Skeletal muscle satellite cell (primary cell): ENCODE measurements at regions not wholly inside any gene's neighbourhood (a gene's known extent, or its start where the extent isn't known, plus 50 kb on each side); places are given as distances from the start of the nearest gene placed in this dataset.

Experiments used
- H3K27me3 ChIP-seq: 2 replicates; pipeline ENCODE4 v1.7.0; 2013; ENCODE audit warnings: low read length; ENCODE audit not compliant: control insufficient read depth, insufficient read depth
- H3K36me3 ChIP-seq: 2 replicates; pipeline ENCODE4 v1.7.0; 2013; ENCODE audit warnings: mild to moderate bottlenecking, control low read depth, low read length; ENCODE audit not compliant: insufficient read depth
- H3K4me1 ChIP-seq: 2 replicates; pipeline ENCODE4 v1.7.0; 2013; ENCODE audit warnings: low read length; ENCODE audit not compliant: control insufficient read depth, insufficient read depth
- H3K4me2 ChIP-seq: 2 replicates; pipeline ENCODE4 v1.7.0; 2013; ENCODE audit warnings: mild to moderate bottlenecking, low read length
- H3K4me3 ChIP-seq: 2 replicates; pipeline ENCODE4 v1.7.0; 2013; ENCODE audit warnings: low read length
- H3K9ac ChIP-seq: 2 replicates; pipeline ENCODE4 v1.7.0; 2013; ENCODE audit warnings: mild to moderate bottlenecking, low read depth, low read length, moderate library complexity
- H3K9me3 ChIP-seq: replicated peaks from 2 replicates; pipeline ENCODE4 v1.7.0; 2013; ENCODE audit warnings: mild to moderate bottlenecking, control low read depth, low read length

DNA sequence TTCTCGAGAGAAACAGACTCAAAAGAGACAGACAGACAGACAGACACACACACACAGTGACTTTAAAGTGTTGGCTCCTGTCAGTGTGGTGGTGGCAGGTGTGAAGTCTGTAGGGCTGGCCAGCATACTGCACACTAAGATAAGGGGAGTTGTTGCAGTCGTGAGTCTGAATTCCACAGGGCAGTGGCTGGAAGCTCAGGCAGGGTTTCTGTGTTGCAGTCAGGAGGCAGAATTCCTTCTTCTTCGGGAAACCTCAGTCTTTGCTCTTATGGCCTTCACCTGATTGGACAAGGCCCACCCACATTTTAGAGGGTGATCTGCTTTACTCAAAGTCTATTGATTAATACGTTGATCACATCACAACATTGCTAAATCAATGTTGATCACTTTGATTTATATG, 478.4 kb upstream of the HS6ST1 start:
- H3K4me1 ChIP-seq = no peaks in the 10 kb centered on the region
- H3K4me3 ChIP-seq = no peak overlapping the region
- peaks cover 31% of the 10 kb centered on the region for H3K9me3 ChIP-seq
- no peak overlapping the region for H3K4me2 ChIP-seq
- H3K36me3 ChIP-seq = no peaks in the 10 kb centered on the region
- no peak overlapping the region for H3K9ac ChIP-seq
- H3K27me3 ChIP-seq = no peaks in the 10 kb centered on the region

DNA sequence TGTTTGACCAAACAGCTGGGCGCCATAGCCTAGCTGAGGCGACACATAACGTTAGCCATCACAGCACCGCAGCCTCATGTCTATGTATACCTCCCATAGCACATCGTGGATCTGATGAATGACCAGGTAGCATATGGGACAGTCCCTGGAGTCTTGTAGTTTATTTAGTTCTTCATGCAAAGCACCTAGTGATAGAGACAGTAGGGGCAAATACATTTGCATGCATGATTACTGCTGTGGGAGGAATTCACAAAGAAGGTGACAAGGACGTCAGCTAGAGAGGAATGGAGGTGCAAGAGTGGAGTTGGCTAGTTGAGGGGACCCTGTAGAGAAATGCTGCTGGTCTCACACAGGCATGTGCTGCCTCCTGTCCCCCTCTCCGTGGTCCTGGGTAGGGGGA, 478.9 kb upstream of the HS6ST1 start:
- Histone ChIP-seq H3K27me3 (no peaks in the 10 kb centered on the region), H3K4me1 (no peaks in the 10 kb centered on the region)

DNA sequence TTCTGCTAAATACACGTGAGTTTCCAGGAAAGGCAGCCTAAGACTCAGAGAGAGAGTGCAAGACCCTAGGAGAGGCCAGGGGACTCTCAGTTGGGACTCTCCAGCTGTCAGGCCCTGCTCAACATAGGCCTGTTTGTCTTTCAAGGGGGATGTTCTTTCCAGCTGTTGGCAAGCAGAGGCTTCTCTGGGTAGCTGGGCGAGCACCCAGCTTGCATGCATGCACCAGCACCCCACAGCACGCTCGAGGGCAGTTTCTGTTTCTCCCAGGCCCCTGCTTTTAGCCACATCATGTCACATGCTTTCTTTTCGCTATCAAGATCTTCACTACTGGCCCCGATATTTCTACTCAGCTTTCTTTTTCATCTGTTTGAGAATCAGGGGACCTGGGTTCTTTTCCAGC, 479.3 kb upstream of the HS6ST1 start:
- H3K9ac ChIP-seq = no peak overlapping the region

More for the DNA sequence above, 478.9 kb upstream of the HS6ST1 start:
- Histone ChIP-seq H3K9ac (no peak overlapping the region), H3K9me3 (peaks cover 31% of the 10 kb centered on the region), H3K4me3 (no peak overlapping the region), H3K4me2 (no peak overlapping the region), H3K36me3 (no peaks in the 10 kb centered on the region)

DNA sequence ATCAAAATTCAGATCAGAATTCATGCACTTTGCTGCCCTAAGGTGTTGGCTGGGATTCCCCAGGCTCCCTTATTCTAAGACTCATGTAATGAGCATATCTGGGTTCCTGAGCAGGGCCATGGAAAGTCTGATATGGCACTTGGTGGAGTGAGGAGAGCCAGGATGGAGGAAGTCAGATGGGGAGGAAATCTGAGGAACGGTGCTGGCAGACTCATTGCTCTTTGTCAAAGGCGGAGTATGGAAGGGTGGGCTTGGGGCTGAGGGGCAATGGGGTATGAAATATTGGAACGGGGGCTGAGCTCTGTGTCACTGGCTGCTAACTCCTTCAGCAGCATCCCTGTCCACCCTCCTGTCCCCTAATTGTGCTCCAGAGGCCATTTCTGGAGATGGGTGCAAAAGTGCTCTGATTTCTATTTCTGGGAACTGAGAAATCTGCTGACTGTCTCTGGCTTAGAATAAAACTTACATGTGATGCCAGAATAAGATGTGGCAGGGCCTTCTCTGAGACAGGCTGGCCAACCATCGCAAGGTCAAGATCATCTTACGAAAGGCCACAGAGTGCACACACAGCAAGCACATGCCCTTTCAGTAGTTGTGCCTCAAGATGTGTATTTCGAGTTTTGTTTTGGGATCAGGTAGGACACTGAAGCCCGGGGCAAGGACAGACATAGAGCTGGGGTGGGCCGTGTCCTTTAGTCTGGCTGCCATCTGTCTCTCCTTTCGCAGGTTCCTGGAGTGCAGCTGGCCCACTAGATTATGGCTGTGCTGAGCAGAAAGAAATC, 480.0 kb upstream of the HS6ST1 start:
- Histone ChIP-seq H3K4me3 (no peak overlapping the region), H3K9ac (no peak overlapping the region), H3K4me2 (no peak overlapping the region), H3K9me3 (peaks cover 25% of the 10 kb centered on the region), H3K27me3 (no peaks in the 10 kb centered on the region), H3K36me3 (no peaks in the 10 kb centered on the region), H3K4me1 (no peaks in the 10 kb centered on the region)

More for the DNA sequence above, 479.3 kb upstream of the HS6ST1 start:
- H3K4me3 ChIP-seq = no peak overlapping the region
- peaks cover 31% of the 10 kb centered on the region for H3K9me3 ChIP-seq
- no peak overlapping the region for H3K4me2 ChIP-seq
- H3K27me3 ChIP-seq = no peaks in the 10 kb centered on the region
- H3K4me1 ChIP-seq = no peaks in the 10 kb centered on the region
- H3K36me3 ChIP-seq = no peaks in the 10 kb centered on the region

DNA sequence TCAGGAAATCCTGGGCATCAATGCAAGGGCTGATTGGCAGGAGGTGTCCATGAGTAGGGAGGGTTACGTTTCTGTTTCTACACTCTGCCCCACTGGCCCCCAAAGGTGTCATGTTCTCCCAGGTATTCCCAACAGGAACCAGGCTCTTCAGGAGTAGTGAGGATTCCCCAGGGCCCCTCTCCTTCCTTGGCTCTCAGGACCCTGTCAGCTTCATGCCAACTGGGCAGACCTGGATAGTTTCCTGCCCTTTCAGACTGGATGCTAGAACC, 480.6 kb upstream of the HS6ST1 start:
- no peaks in the 10 kb centered on the region for H3K4me1 ChIP-seq
- H3K4me2 ChIP-seq = no peak overlapping the region
- H3K9me3 ChIP-seq = peaks cover 24% of the 10 kb centered on the region
- H3K36me3 ChIP-seq = no peaks in the 10 kb centered on the region
- H3K27me3 ChIP-seq = no peaks in the 10 kb centered on the region
- H3K9ac ChIP-seq = no peak overlapping the region
- no peak overlapping the region for H3K4me3 ChIP-seq

DNA sequence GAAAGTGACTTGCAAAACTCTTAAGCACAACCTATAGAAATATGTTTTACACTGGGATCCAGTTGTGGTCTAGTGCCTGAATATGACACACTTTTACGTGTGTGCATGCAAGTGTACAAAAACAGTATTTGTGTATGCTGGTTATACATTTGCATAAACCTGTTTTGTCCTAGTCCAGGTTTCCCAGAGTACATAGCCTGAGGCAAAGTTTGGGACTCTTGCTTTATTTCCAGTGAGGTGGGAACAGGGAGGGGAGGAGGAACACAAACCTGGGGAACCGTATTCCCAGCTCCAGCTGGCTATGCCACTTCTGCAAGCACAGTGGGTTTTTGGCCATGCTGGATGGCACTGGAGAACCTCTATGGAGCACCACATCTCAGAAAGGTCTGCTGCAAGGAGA, 481.1 kb upstream of the HS6ST1 start:
- Histone ChIP-seq H3K9me3 (peaks cover 23% of the 10 kb centered on the region), H3K36me3 (no peaks in the 10 kb centered on the region), H3K4me3 (no peak overlapping the region), H3K4me1 (no peaks in the 10 kb centered on the region), H3K9ac (no peak overlapping the region), H3K4me2 (no peak overlapping the region), H3K27me3 (no peaks in the 10 kb centered on the region)

DNA sequence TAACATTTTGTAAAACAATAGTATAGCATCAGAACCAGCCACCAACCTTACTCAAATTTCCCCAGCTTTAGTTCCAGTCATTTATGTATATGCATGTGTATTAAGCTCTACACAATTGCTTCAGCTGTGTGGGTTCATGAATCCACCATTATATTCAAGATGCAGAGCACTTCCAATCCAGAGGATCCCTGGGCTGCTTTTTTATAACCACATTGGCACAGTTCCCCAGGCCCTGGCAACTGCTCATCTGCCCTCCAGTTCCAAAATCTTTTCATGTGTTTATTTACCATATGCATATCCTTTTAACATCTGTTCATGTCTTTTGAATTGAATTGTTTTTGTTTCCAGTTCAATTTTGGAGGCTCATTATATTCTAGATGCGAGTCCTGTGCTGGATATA, 482.9 kb upstream of the HS6ST1 start:
- Histone ChIP-seq H3K9ac (no peak overlapping the region), H3K4me2 (no peak overlapping the region), H3K36me3 (no peaks in the 10 kb centered on the region), H3K4me3 (no peak overlapping the region), H3K4me1 (no peaks in the 10 kb centered on the region), H3K27me3 (no peaks in the 10 kb centered on the region), H3K9me3 (peaks cover 18% of the 10 kb centered on the region)

DNA sequence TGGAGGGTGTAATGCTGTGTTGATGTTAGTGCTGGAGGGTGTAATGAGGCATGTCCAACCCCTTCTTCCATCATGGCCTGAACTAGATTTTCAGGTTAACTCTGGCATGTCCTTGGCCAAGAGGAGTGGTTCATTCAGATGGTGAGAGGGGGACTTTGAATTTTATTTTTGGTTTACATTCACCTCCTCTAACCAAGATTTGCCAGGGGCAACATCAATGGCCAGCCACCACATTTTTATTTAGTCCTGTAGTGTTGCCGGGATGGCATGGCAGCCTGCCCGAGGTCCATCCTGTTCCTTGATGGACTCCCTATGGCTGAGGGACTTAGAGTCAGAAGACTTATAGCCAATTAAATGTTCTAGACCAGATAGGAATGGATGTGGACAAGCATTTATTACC, 484.6 kb upstream of the HS6ST1 start:
- H3K9me3 ChIP-seq = peaks cover 8% of the 10 kb centered on the region
- H3K36me3 ChIP-seq = no peaks in the 10 kb centered on the region
- no peaks in the 10 kb centered on the region for H3K4me1 ChIP-seq
- no peaks in the 10 kb centered on the region for H3K27me3 ChIP-seq
- no peak overlapping the region for H3K4me3 ChIP-seq
- no peak overlapping the region for H3K4me2 ChIP-seq
- no peak overlapping the region for H3K9ac ChIP-seq

DNA sequence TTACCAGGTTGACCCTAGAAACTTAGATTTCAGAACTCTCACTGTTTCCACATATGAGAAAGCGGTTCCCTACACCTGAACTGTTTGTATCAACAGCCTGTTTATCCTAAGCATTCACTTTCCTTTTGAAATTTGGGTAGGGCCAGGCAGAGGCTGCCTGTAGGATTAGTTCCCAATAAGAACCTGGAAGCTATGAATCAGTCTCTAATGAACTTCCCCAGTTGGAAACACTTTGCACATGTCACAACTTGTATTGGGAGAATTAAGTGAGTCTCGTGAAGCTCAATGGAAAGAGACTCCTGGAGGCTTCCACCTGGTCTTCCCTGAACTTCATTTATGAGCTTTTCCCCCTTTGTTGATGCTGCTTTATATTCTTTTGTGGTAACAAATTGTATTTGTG, 486.6 kb upstream of the HS6ST1 start:
- Histone ChIP-seq H3K4me1 (no peaks in the 10 kb centered on the region), H3K9ac (no peak overlapping the region), H3K27me3 (no peaks in the 10 kb centered on the region), H3K36me3 (no peaks in the 10 kb centered on the region), H3K4me3 (no peak overlapping the region), H3K9me3 (peaks cover 10% of the 10 kb centered on the region), H3K4me2 (no peak overlapping the region)

DNA sequence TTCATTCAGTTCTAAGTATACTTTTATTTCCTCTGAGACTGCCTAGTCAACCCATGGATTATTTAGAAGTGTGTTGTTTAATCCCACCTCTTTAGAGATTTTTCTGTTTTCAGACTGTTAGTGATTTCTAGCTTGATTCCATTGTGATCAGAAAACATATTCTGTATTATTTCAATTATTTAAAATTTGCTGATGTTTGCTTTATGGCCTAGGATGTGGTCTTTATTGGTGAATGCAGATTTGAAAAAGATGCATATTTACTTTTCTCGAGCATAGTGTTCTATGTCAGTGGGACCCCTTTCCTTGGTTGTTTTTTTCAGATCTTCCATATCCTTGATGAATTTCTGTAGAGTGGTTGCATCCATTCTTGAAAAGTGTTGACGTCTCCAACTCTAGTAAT, 487.2 kb upstream of the HS6ST1 start:
- Histone ChIP-seq H3K4me3 (no peak overlapping the region), H3K9me3 (peaks cover 10% of the 10 kb centered on the region), H3K36me3 (no peaks in the 10 kb centered on the region), H3K27me3 (no peaks in the 10 kb centered on the region), H3K4me1 (no peaks in the 10 kb centered on the region), H3K9ac (no peak overlapping the region), H3K4me2 (no peak overlapping the region)

DNA sequence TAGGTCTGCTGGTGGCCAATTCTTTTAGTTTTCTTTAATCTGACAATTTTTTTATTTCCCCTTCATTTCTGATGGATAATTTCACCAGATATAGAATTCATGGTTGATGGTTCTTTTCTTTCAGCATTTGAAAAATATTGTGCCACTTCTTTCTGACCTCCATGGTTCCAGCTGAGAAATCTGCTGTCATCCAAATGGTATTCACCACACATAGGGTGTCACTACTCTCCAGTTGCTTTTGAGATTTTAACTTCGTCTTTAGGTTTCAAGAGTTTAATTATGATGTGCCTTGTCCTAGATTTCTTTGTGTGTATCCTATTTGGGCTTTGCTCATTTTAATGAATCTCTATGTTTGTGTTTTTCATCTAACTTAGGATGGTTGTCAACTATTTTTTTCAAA, 488.6 kb upstream of the HS6ST1 start:
- Histone ChIP-seq H3K36me3 (no peaks in the 10 kb centered on the region), H3K9me3 (peaks cover 10% of the 10 kb centered on the region), H3K4me3 (no peak overlapping the region), H3K4me1 (no peaks in the 10 kb centered on the region), H3K9ac (no peak overlapping the region), H3K27me3 (no peaks in the 10 kb centered on the region), H3K4me2 (no peak overlapping the region)

DNA sequence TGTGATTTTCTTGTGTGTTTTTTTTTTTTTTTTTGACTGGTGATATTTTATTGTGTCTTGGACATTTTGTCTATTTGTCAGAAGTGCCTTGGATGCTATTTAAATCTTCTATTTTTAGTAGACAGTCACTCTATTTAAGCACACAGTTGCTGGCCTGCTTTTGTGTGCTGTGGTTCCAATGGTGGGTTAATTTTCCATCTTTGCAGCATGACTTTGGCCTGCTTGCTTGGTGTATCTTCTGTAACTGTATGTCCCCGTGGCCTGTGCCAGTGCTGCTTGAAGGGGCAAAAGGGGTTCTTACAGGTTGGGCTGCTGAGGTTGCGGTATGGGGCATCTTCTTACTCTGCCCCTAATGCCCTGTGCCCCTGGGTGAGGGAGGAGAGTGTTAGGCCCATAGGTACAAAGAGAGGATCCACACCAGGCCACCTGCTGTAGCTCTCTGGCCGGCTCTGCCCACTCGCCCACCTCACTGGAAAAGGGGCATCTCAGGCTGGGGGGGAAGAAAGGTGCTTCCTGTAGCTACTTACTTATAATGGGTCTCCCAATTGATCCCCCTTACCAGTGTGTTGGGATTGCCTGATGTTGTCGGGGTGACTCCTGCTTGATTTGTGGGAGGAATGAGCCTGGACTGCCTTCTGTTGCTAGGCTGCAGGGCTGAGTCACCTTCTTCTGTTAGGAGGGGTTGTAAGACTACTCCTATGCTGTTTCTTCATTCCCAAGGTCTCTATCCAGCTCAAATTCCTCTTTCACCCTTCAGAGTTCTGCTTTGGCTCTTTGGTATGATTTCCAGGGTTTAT, 490.0 kb upstream of the HS6ST1 start:
- no peak overlapping the region for H3K9ac ChIP-seq

More for the DNA sequence above, 490.0 kb upstream of the HS6ST1 start:
- Histone ChIP-seq H3K4me3 (no peak overlapping the region), H3K4me1 (no peaks in the 10 kb centered on the region), H3K36me3 (no peaks in the 10 kb centered on the region), H3K4me2 (no peak overlapping the region), H3K27me3 (no peaks in the 10 kb centered on the region), H3K9me3 (peaks cover 10% of the 10 kb centered on the region)
